ENCODE measurements at regions not wholly inside any gene's neighbourhood (a gene's known extent, or its start where the extent isn't known, plus 50 kb on each side); places are given as distances from the start of the nearest gene placed in this dataset.

DNA sequence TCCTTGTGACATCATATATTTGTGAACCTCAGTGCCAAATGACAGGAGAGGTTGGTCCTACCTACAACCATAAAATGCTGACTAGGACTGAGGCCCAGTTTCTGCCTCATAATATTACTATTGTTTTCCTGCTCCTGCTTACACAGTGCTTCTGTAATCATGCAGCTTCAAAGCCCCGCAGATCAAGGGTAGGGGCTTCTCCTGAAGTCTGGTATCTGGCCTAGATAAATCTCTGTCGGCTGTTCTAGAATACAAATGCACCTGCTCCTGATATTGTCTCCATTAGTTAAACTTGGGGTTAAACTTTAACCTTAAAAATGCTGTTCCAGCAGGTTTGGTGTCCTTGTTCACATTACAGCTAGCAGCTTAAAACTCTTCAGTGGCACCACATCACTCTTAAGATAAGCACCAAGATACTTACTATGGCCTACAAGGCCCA, 552.4 kb downstream of the TUSC7 start:
- ChIA-PET CTCF (interaction anchor here (0.7 to 1.3 kb wide), 3 partner anchors 10 to 34 kb away, joined by 3 to 4 read pairs (median 4); no protein-coding TSS in a partner anchor), POLR2A (no interaction called here)
- DNase-seq (ENCODE audit: extremely low spot score): no peak
- TF ChIP-seq, protein P1, sequence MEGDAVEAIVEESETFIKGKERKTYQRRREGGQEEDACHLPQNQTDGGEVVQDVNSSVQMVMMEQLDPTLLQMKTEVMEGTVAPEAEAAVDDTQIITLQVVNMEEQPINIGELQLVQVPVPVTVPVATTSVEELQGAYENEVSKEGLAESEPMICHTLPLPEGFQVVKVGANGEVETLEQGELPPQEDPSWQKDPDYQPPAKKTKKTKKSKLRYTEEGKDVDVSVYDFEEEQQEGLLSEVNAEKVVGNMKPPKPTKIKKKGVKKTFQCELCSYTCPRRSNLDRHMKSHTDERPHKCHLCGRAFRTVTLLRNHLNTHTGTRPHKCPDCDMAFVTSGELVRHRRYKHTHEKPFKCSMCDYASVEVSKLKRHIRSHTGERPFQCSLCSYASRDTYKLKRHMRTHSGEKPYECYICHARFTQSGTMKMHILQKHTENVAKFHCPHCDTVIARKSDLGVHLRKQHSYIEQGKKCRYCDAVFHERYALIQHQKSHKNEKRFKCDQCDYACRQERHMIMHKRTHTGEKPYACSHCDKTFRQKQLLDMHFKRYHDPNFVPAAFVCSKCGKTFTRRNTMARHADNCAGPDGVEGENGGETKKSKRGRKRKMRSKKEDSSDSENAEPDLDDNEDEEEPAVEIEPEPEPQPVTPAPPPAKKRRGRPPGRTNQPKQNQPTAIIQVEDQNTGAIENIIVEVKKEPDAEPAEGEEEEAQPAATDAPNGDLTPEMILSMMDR (IDR thresholded peaks at IDR 0.05; ENCODE audit: control extremely low read depth, extremely low read depth, low read depth, missing control alignments): no peak

- POLR2A ChIA-PET: no interaction called here
- TF ChIP-seq, protein P1 (IDR thresholded peaks at IDR 0.05; ENCODE audit: control extremely low read depth, extremely low read depth, low read depth, missing control alignments): no peak
- no peak for DNase-seq (ENCODE audit: extremely low spot score)
- CTCF ChIA-PET: interaction anchor here (1.1 to 1.3 kb wide), 2 partner anchors 15 to 18 kb away, joined by 4 to 5 read pairs; no protein-coding TSS in a partner anchor
These were observed 553.7 kb downstream of the TUSC7 start for GRCh38 chr3:117263270-117263669.

DNA sequence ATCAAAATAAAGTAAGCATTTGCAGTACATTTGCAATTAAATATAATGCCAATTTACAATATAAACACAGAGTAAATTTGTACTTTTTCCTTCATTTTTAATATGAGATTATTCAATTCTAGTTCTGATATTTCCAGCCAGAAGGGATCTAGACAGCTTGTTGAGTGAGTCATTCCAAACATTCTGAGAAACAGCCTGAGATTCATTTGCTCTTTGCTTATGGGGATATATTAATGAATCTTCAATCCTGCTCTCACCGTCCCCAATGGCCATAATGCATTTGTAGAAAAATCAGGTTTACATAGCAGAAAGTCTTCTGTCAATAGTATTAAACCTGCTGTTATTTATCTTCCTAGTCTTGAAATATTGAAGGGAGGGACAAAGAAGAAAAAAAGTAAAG, 554.2 kb downstream of the TUSC7 start:
- CTCF ChIA-PET: no interaction called here
- TF ChIP-seq, protein P1 (IDR thresholded peaks at IDR 0.05; ENCODE audit: control extremely low read depth, extremely low read depth, low read depth, missing control alignments): no peak
- no peak for DNase-seq (ENCODE audit: extremely low spot score)
- POLR2A ChIA-PET: no interaction called here

- ChIA-PET POLR2A (no interaction called here), CTCF (no interaction called here)
- TF ChIP-seq, protein P1 (IDR thresholded peaks at IDR 0.05; ENCODE audit: control extremely low read depth, extremely low read depth, low read depth, missing control alignments): no peak
- DNase-seq (ENCODE audit: extremely low spot score): no peak
These were observed 554.8 kb downstream of the TUSC7 start for GRCh38 chr3:117264204-117264994.

GRCh38 chr3:117266806-117267205, 557.2 kb downstream of the TUSC7 start:
- CTCF ChIA-PET: no interaction called here
- TF ChIP-seq, protein P1 (IDR thresholded peaks at IDR 0.05; ENCODE audit: control extremely low read depth, extremely low read depth, low read depth, missing control alignments): no peak
- POLR2A ChIA-PET: no interaction called here
- DNase-seq (ENCODE audit: extremely low spot score): no peak

- ChIA-PET POLR2A (no interaction called here), CTCF (no interaction called here)
- no peak for DNase-seq (ENCODE audit: extremely low spot score)
- TF ChIP-seq, protein P1 (IDR thresholded peaks at IDR 0.05; ENCODE audit: control extremely low read depth, extremely low read depth, low read depth, missing control alignments): no peak
These were observed 558.7 kb downstream of the TUSC7 start for GRCh38 chr3:117268318-117268717.
